ENCODE measurements at regions not wholly inside any gene's neighbourhood (a gene's known extent, or its start where the extent isn't known, plus 50 kb on each side); places are given as distances from the start of the nearest gene placed in this dataset.

DNA sequence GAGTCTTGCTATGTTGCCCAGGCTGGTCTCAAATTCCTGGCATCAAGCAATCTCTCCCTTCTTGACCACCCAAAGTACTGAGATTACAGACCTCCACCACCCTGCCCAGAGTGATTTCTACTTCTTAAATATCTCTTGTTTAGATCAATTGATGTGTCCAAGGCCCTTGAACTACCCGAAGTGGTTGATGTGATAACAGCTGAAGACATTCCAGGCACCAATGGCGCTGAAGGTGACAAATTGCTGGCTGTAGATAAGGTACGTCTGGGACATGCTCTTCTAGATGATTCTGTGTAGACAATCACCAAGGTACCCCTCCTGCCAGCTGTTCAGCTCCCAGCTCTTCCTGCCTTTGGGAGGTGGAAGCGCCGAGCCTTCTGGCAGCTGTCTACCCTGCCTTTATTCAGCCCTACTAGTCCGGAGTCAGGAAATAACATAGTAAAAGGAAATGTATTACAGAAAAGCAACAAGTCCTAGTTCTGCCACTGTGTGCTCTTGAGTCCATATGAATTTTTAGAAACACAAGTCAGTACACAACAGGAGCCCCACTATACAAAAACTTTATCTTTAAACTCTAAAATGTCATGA, 61.3 kb upstream of the BZW1 start:
- no peak for DNase-seq
- 96% methylated on average over 4 of the region's 6 CpGs for WGBS (ENCODE audit: insufficient coverage)
- no peak overlapping the region for H3K27ac ChIP-seq (ENCODE audit: insufficient read depth in 1 of 2, low read depth in 1 of 2, low read length in 2 of 2, poor library complexity in 1 of 2, severe bottlenecking in 2 of 2)
- ChIA-PET POLR2A (no interaction called here), CTCF (interaction anchor here (0.9 to 1.6 kb wide), 6 partner anchors 9 to 39 kb away, joined by 3 to 5 read pairs (median 4); no protein-coding TSS in a partner anchor)
- H3K4me1 ChIP-seq (ENCODE audit: control extremely low read depth in 1 of 4, control insufficient read depth in 4 of 4, insufficient read depth in 4 of 4, low read length in 3 of 4), result peaks cover 0 to 5% (median 0%) of the 10 kb centered on the region in 4 experiments
- H3K9me3 ChIP-seq (ENCODE audit: control extremely low read depth in 1 of 5, control insufficient read depth in 4 of 5, insufficient read depth in 2 of 5, low read depth in 1 of 5, low read length in 4 of 5), result no peaks in the 10 kb centered on the region
- H3K4me3 ChIP-seq (ENCODE audit: control insufficient read depth in 1 of 7, extremely low read depth in 1 of 7, insufficient read depth in 4 of 7, low read depth in 2 of 7, low read length in 6 of 7), result no peak overlapping the region
- H3K36me3 ChIP-seq (ENCODE audit: control insufficient read depth in 4 of 4, insufficient read depth in 4 of 4, low read length in 3 of 4), result peaks cover 0 to 23% (median 4%) of the 10 kb centered on the region in 4 experiments
- no peaks in the 10 kb centered on the region for H3K27me3 ChIP-seq (replicated peaks in 2 of 5; ENCODE audit: control insufficient read depth in 4 of 5, insufficient read depth in 5 of 5, low read length in 4 of 5)

DNA sequence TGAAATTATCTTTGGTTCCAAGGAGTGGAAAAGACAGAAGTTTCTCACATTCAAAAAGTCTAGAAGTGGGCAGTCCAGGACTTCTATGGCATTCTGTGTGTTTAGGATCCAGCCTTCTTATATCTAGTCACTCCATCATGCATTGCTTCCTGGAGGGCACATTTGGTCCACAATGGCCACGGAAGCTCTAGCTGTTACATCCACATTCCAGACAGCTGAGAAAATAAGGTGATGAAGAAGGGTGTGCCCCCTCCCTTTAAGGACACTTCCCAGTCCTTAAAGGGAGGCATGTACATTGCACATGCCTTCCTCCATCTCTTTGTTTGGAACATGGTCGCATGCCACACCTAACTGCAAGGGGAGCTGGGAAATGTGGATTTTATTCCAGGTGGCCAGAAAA, 59.9 kb upstream of the BZW1 start:
- ChIA-PET CTCF (interaction anchor here (0.6 to 0.8 kb wide), 2 partner anchors 40 to 49 kb away, joined by 3 read pairs; no protein-coding TSS in a partner anchor), POLR2A (no interaction called here)
- H3K9me3 ChIP-seq (ENCODE audit: control extremely low read depth in 1 of 5, control insufficient read depth in 4 of 5, insufficient read depth in 2 of 5, low read depth in 1 of 5, low read length in 4 of 5), result no peaks in the 10 kb centered on the region
- peaks cover 0 to 5% (median 0%) of the 10 kb centered on the region in 4 experiments for H3K4me1 ChIP-seq (ENCODE audit: control extremely low read depth in 1 of 4, control insufficient read depth in 4 of 4, insufficient read depth in 4 of 4, low read length in 3 of 4)
- no peak overlapping the region for H3K27ac ChIP-seq (ENCODE audit: insufficient read depth in 1 of 2, low read depth in 1 of 2, low read length in 2 of 2, poor library complexity in 1 of 2, severe bottlenecking in 2 of 2)
- no peak for DNase-seq
- no peak overlapping the region for H3K4me3 ChIP-seq (ENCODE audit: control insufficient read depth in 1 of 7, extremely low read depth in 1 of 7, insufficient read depth in 4 of 7, low read depth in 2 of 7, low read length in 6 of 7)
- WGBS (ENCODE audit: insufficient coverage), result 100% methylated on average over 1 of the region's 2 CpGs
- H3K27me3 ChIP-seq (replicated peaks in 2 of 5; ENCODE audit: control insufficient read depth in 4 of 5, insufficient read depth in 5 of 5, low read length in 4 of 5), result no peaks in the 10 kb centered on the region
- H3K36me3 ChIP-seq (ENCODE audit: control insufficient read depth in 4 of 4, insufficient read depth in 4 of 4, low read length in 3 of 4), result peaks cover 0 to 23% (median 6%) of the 10 kb centered on the region in 4 experiments

DNA sequence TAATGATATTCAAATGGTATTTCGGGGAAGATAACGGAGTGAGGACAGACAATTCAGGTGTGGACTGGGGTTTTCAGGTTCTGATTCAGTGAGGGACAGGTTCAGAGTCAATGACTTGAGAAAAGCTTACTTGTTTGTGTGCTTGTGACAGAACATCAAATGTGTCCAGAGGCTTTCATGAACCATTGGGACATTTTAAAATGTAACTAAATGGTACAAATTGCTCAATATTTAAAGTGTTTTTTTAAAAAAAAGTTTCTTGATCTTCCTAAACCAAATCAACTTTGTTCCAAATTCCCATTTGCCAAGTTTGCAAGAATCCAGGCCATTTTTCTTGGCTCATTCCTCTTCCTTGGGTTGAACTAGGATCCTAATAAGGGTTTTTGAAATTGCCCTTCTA, 59.4 kb upstream of the BZW1 start:
- Histone ChIP-seq H3K4me1 (ENCODE audit: control extremely low read depth in 1 of 4, control insufficient read depth in 4 of 4, insufficient read depth in 4 of 4, low read length in 3 of 4) (peaks cover 0 to 5% (median 0%) of the 10 kb centered on the region in 4 experiments), H3K4me3 (ENCODE audit: control insufficient read depth in 1 of 7, extremely low read depth in 1 of 7, insufficient read depth in 4 of 7, low read depth in 2 of 7, low read length in 6 of 7) (no peak overlapping the region), H3K27ac (ENCODE audit: insufficient read depth in 1 of 2, low read depth in 1 of 2, low read length in 2 of 2, poor library complexity in 1 of 2, severe bottlenecking in 2 of 2) (no peak overlapping the region), H3K27me3 (replicated peaks in 2 of 5; ENCODE audit: control insufficient read depth in 4 of 5, insufficient read depth in 5 of 5, low read length in 4 of 5) (no peaks in the 10 kb centered on the region), H3K36me3 (ENCODE audit: control insufficient read depth in 4 of 4, insufficient read depth in 4 of 4, low read length in 3 of 4) (peaks cover 0 to 19% (median 8%) of the 10 kb centered on the region in 4 experiments), H3K9me3 (ENCODE audit: control extremely low read depth in 1 of 5, control insufficient read depth in 4 of 5, insufficient read depth in 2 of 5, low read depth in 1 of 5, low read length in 4 of 5) (no peaks in the 10 kb centered on the region)
- POLR2A ChIA-PET, result no interaction called here
- WGBS (ENCODE audit: insufficient coverage), result 100% methylated on average over 2 of the region's 2 CpGs
- no peak for DNase-seq
- CTCF ChIA-PET, result no interaction called here

DNA sequence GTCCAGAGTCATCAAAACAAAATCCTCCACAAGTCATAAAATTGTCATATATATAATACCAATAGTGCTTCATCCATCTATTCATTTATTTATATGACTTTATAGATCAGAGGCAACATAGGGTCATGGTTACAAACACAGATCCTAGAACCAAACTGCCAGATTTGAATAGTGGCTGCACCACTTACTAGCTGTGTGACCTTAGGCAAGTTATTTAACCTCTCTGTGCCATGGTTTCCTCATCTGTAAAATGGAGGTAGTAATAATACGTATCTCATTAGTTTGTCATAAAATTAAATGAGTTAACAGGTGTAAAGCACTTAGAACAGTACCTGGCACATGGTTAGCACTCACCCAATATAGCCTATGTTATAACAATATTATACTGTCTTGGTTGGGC, 58.9 kb upstream of the BZW1 start:
- DNase-seq, result no peak
- CTCF ChIA-PET, result no interaction called here

DNA sequence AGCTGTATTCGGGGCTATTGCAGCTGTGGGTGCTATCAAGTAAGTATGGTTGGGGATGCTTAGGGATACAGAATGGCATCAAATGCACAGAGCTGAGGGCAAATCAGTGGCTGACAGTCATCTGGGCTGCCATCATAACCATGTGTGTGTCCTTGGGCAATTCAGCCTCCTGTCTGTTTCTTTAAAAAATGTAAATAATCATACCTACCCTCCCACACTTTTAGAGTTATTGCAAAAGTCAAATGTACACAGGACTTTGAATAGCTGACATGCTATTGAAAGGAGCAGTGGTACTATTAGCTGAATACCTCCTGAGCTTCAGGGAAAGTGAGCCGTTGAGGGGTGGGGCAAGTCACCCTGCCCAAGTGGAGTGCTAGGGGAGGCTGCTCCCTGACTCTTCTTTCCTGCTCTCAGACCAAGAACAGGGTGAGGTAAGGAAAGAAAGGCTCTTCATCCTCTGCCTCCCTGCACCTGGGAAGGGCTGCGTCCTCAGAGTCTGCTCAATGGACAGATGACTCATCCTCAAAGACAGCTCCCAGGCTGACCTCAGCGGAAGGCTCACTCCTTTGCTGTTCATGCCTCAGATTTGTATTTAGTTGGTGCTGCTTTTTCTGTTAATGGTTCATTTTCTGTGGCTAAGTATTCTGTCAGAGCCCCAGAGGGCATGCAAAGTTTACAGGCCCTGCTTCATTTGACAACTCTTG, 54.9 kb upstream of the BZW1 start:
- Histone ChIP-seq H3K9me3 (ENCODE audit: control extremely low read depth in 1 of 5, control insufficient read depth in 4 of 5, insufficient read depth in 2 of 5, low read depth in 1 of 5, low read length in 4 of 5) (no peaks in the 10 kb centered on the region), H3K36me3 (ENCODE audit: control insufficient read depth in 4 of 4, insufficient read depth in 4 of 4, low read length in 3 of 4) (peaks cover 0 to 26% (median 6%) of the 10 kb centered on the region in 4 experiments), H3K4me3 (ENCODE audit: control insufficient read depth in 1 of 7, extremely low read depth in 1 of 7, insufficient read depth in 4 of 7, low read depth in 2 of 7, low read length in 6 of 7) (no peak overlapping the region), H3K27ac (ENCODE audit: insufficient read depth in 1 of 2, low read depth in 1 of 2, low read length in 2 of 2, poor library complexity in 1 of 2, severe bottlenecking in 2 of 2) (no peak overlapping the region), H3K27me3 (replicated peaks in 2 of 5; ENCODE audit: control insufficient read depth in 4 of 5, insufficient read depth in 5 of 5, low read length in 4 of 5) (no peaks in the 10 kb centered on the region), H3K4me1 (ENCODE audit: control extremely low read depth in 1 of 4, control insufficient read depth in 4 of 4, insufficient read depth in 4 of 4, low read length in 3 of 4) (peaks cover 0 to 5% (median 0%) of the 10 kb centered on the region in 4 experiments)
- no peak for DNase-seq
- CTCF ChIA-PET, result no interaction called here
- POLR2A ChIA-PET, result interaction anchor here (0.7 to 1.0 kb wide), 2 partner anchors 17 to 287 kb away, joined by 3 read pairs; no protein-coding TSS in a partner anchor
- 87% methylated on average over 2 of the region's 4 CpGs for WGBS (ENCODE audit: insufficient coverage)

More for the DNA sequence above, 58.9 kb upstream of the BZW1 start:
- Histone ChIP-seq H3K27ac (ENCODE audit: insufficient read depth in 1 of 2, low read depth in 1 of 2, low read length in 2 of 2, poor library complexity in 1 of 2, severe bottlenecking in 2 of 2) (no peak overlapping the region), H3K9me3 (ENCODE audit: control extremely low read depth in 1 of 5, control insufficient read depth in 4 of 5, insufficient read depth in 2 of 5, low read depth in 1 of 5, low read length in 4 of 5) (no peaks in the 10 kb centered on the region), H3K4me3 (ENCODE audit: control insufficient read depth in 1 of 7, extremely low read depth in 1 of 7, insufficient read depth in 4 of 7, low read depth in 2 of 7, low read length in 6 of 7) (no peak overlapping the region), H3K36me3 (ENCODE audit: control insufficient read depth in 4 of 4, insufficient read depth in 4 of 4, low read length in 3 of 4) (peaks cover 0 to 18% (median 8%) of the 10 kb centered on the region in 4 experiments), H3K27me3 (replicated peaks in 2 of 5; ENCODE audit: control insufficient read depth in 4 of 5, insufficient read depth in 5 of 5, low read length in 4 of 5) (no peaks in the 10 kb centered on the region), H3K4me1 (ENCODE audit: control extremely low read depth in 1 of 4, control insufficient read depth in 4 of 4, insufficient read depth in 4 of 4, low read length in 3 of 4) (peaks cover 0 to 5% (median 0%) of the 10 kb centered on the region in 4 experiments)
- no CpG with 5 or more reads among the region's 1 CpG for WGBS (ENCODE audit: insufficient coverage)
- POLR2A ChIA-PET, result no interaction called here

DNA sequence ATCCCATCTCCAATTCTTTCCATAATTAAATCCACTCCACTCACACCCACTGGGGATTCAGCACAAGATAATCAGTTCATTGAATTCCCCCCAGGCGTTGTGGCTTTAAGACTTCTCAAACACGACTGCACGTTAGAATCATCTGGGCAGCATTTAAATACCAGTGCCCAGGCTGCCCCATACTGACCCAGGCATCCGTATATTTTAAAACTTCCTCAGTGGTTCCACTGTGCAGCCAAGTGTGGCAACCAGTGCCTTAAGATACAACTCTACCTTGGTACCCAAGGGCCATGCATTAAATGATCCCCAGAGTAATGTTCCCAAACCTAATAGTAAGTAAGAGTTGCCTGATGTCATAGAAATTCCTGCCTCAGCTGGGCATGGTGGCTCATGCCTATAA, 54.3 kb upstream of the BZW1 start:
- Histone ChIP-seq H3K4me3 (ENCODE audit: control insufficient read depth in 1 of 7, extremely low read depth in 1 of 7, insufficient read depth in 4 of 7, low read depth in 2 of 7, low read length in 6 of 7) (no peak overlapping the region), H3K9me3 (ENCODE audit: control extremely low read depth in 1 of 5, control insufficient read depth in 4 of 5, insufficient read depth in 2 of 5, low read depth in 1 of 5, low read length in 4 of 5) (no peaks in the 10 kb centered on the region), H3K36me3 (ENCODE audit: control insufficient read depth in 4 of 4, insufficient read depth in 4 of 4, low read length in 3 of 4) (peaks cover 0 to 22% (median 5%) of the 10 kb centered on the region in 4 experiments), H3K4me1 (ENCODE audit: control extremely low read depth in 1 of 4, control insufficient read depth in 4 of 4, insufficient read depth in 4 of 4, low read length in 3 of 4) (peaks cover 0 to 5% (median 0%) of the 10 kb centered on the region in 4 experiments), H3K27me3 (replicated peaks in 2 of 5; ENCODE audit: control insufficient read depth in 4 of 5, insufficient read depth in 5 of 5, low read length in 4 of 5) (no peaks in the 10 kb centered on the region), H3K27ac (ENCODE audit: insufficient read depth in 1 of 2, low read depth in 1 of 2, low read length in 2 of 2, poor library complexity in 1 of 2, severe bottlenecking in 2 of 2) (no peak overlapping the region)
- ChIA-PET CTCF (no interaction called here), POLR2A (no interaction called here)
- 100% methylated on average over 4 of the region's 4 CpGs for WGBS (ENCODE audit: insufficient coverage)
- no peak for DNase-seq

DNA sequence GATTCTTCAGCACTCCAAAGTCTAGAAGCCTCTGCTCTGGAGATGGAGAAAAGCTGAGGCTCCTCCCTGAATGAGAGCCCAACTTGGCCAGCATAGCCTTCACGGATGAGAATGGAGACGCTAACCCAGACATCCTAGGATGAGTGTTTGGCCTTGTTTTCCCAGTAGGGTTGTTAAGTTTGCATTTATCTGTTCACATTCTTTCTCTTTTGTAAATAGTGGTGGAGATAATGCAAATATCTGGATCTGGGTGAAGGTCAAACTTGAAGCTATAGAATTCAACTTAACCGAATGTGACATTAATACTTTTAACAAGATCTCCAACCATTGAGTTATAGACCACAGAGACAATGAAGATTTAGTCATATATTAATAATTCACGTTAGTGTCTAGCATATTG, 53.4 kb upstream of the BZW1 start:
- Histone ChIP-seq H3K4me1 (ENCODE audit: control extremely low read depth in 1 of 4, control insufficient read depth in 4 of 4, insufficient read depth in 4 of 4, low read length in 3 of 4) (peaks cover 0 to 5% (median 0%) of the 10 kb centered on the region in 4 experiments), H3K4me3 (ENCODE audit: control insufficient read depth in 1 of 7, extremely low read depth in 1 of 7, insufficient read depth in 4 of 7, low read depth in 2 of 7, low read length in 6 of 7) (no peak overlapping the region), H3K9me3 (ENCODE audit: control extremely low read depth in 1 of 5, control insufficient read depth in 4 of 5, insufficient read depth in 2 of 5, low read depth in 1 of 5, low read length in 4 of 5) (no peaks in the 10 kb centered on the region), H3K36me3 (ENCODE audit: control insufficient read depth in 4 of 4, insufficient read depth in 4 of 4, low read length in 3 of 4) (peaks cover 0 to 25% (median 7%) of the 10 kb centered on the region in 4 experiments), H3K27ac (ENCODE audit: insufficient read depth in 1 of 2, low read depth in 1 of 2, low read length in 2 of 2, poor library complexity in 1 of 2, severe bottlenecking in 2 of 2) (no peak overlapping the region), H3K27me3 (replicated peaks in 2 of 5; ENCODE audit: control insufficient read depth in 4 of 5, insufficient read depth in 5 of 5, low read length in 4 of 5) (no peaks in the 10 kb centered on the region)
- ChIA-PET POLR2A (no interaction called here), CTCF (interaction anchor here (0.6 kb wide), 1 partner anchor 10 kb away, joined by 3 read pairs; no protein-coding TSS in a partner anchor)
- no peak for DNase-seq
- WGBS (ENCODE audit: insufficient coverage), result 100% methylated on average over 2 of the region's 4 CpGs

Measured in common myeloid progenitor, CD34-positive (primary cell).